HG02885 (cell line): ENCODE measurements at regions not wholly inside any gene's neighbourhood (a gene's known extent, or its start where the extent isn't known, plus 50 kb on each side); places are given as distances from the start of the nearest gene placed in this dataset.

Experiments
- ATAC-seq: cut with Tn5 transposase; IDR thresholded peaks from one replicate; pipeline ENCODE4 v1.9.1; 2021; ENCODE audit warnings: mild to moderate bottlenecking; ENCODE audit not compliant: unreplicated experiment, poor library complexity

- ATAC-seq, result no peak
These were observed 65.0 kb upstream of the MEIS2 start for GRCh38 chr15:37165395-37165794.

- ATAC-seq, result no peak
These were observed 66.1 kb upstream of the MEIS2 start for GRCh38 chr15:37166402-37166801.

GRCh38 chr15:37181339-37181738 lies 81.0 kb upstream of the MEIS2 start:
- no peak for ATAC-seq

GRCh38 chr15:37199545-37199944 lies 99.2 kb upstream of the MEIS2 start:
- no peak for ATAC-seq

GRCh38 chr15:37203050-37203449 lies 102.7 kb upstream of the MEIS2 start:
- no peak for ATAC-seq

- no peak for ATAC-seq
These were observed 104.3 kb upstream of the MEIS2 start for GRCh38 chr15:37204692-37205091.

- ATAC-seq, result no peak
These were observed 106.3 kb upstream of the MEIS2 start for GRCh38 chr15:37206690-37207089.

GRCh38 chr15:37208146-37209040 lies 108.0 kb upstream of the MEIS2 start:
- ATAC-seq, result no peak

- ATAC-seq, result no peak
These were observed 108.7 kb upstream of the MEIS2 start for GRCh38 chr15:37209041-37209363.

- ATAC-seq, result no peak
These were observed 117.2 kb upstream of the MEIS2 start for GRCh38 chr15:37217567-37217966.

- ATAC-seq, result no peak
These were observed 118.1 kb upstream of the MEIS2 start for GRCh38 chr15:37218351-37218916.

GRCh38 chr15:37219211-37219701 lies 118.9 kb upstream of the MEIS2 start:
- ATAC-seq, result no peak

- no peak for ATAC-seq
These were observed 120.8 kb upstream of the MEIS2 start for GRCh38 chr15:37220949-37221670.

GRCh38 chr15:37221671-37222145 lies 121.4 kb upstream of the MEIS2 start:
- no peak for ATAC-seq

GRCh38 chr15:37223089-37223488 lies 122.7 kb upstream of the MEIS2 start:
- no peak for ATAC-seq

- no peak for ATAC-seq
These were observed 129.7 kb upstream of the MEIS2 start for GRCh38 chr15:37229855-37230619.

- no peak for ATAC-seq
These were observed 145.0 kb upstream of the MEIS2 start for GRCh38 chr15:37245358-37245757.

- no peak for ATAC-seq
These were observed 145.7 kb upstream of the MEIS2 start for GRCh38 chr15:37246065-37246464.

GRCh38 chr15:37246856-37247255 lies 146.5 kb upstream of the MEIS2 start:
- ATAC-seq, result no peak

- no peak for ATAC-seq
These were observed 148.9 kb upstream of the MEIS2 start for GRCh38 chr15:37249249-37249648.
